ENCODE measurements at regions not wholly inside any gene's neighbourhood (a gene's known extent, or its start where the extent isn't known, plus 50 kb on each side); places are given as distances from the start of the nearest gene placed in this dataset.

- no peak overlapping the region for H3K4me2 ChIP-seq (ENCODE audit: low read length)
- no peak for TF ChIP-seq CTCF (IDR thresholded peaks at IDR 0.05)
- no peaks in the 10 kb centered on the region for H3K79me2 ChIP-seq
- no peaks in the 10 kb centered on the region for H3K36me3 ChIP-seq (ENCODE audit: control insufficient read depth, insufficient read depth, low read length)
- H3K9ac ChIP-seq, result no peak overlapping the region
- H3K4me3 ChIP-seq (ENCODE audit: low read depth, low read length), result no peak overlapping the region
- no peaks in the 10 kb centered on the region for H3K9me3 ChIP-seq (ENCODE audit: control insufficient read depth, low read length)
- H3K4me1 ChIP-seq, result no peaks in the 10 kb centered on the region
- H2AFZ ChIP-seq, result no peak overlapping the region
- H3K27me3 ChIP-seq (ENCODE audit: control insufficient read depth, insufficient read depth, low read length), result no peaks in the 10 kb centered on the region
- H3K27ac ChIP-seq, result no peak overlapping the region
Measured at GRCh38 chr2:16408331-16409005, 257.2 kb downstream of the CYRIA start.

GRCh38 chr2:16407358-16407757 is 258.3 kb downstream of the CYRIA start:
- H3K9me3 ChIP-seq (ENCODE audit: control insufficient read depth, low read length), result no peaks in the 10 kb centered on the region
- H2AFZ ChIP-seq, result no peak overlapping the region
- no peak overlapping the region for H3K4me2 ChIP-seq (ENCODE audit: low read length)
- H3K27ac ChIP-seq, result no peak overlapping the region
- no peaks in the 10 kb centered on the region for H3K79me2 ChIP-seq
- H3K4me3 ChIP-seq (ENCODE audit: low read depth, low read length), result no peak overlapping the region
- no peak overlapping the region for H3K9ac ChIP-seq
- TF ChIP-seq CTCF (IDR thresholded peaks at IDR 0.05), result no peak
- H3K27me3 ChIP-seq (ENCODE audit: control insufficient read depth, insufficient read depth, low read length), result no peaks in the 10 kb centered on the region
- no peaks in the 10 kb centered on the region for H3K4me1 ChIP-seq
- H3K36me3 ChIP-seq (ENCODE audit: control insufficient read depth, insufficient read depth, low read length), result no peaks in the 10 kb centered on the region

GRCh38 chr2:16406496-16407289 is 258.9 kb downstream of the CYRIA start:
- Histone ChIP-seq H3K4me3 (ENCODE audit: low read depth, low read length) (no peak overlapping the region), H3K27ac (no peak overlapping the region), H3K4me1 (no peaks in the 10 kb centered on the region), H3K79me2 (no peaks in the 10 kb centered on the region), H3K27me3 (ENCODE audit: control insufficient read depth, insufficient read depth, low read length) (no peaks in the 10 kb centered on the region), H3K9me3 (ENCODE audit: control insufficient read depth, low read length) (no peaks in the 10 kb centered on the region), H3K36me3 (ENCODE audit: control insufficient read depth, insufficient read depth, low read length) (no peaks in the 10 kb centered on the region), H2AFZ (no peak overlapping the region), H3K9ac (no peak overlapping the region), H3K4me2 (ENCODE audit: low read length) (no peak overlapping the region)
- no peak for TF ChIP-seq CTCF (IDR thresholded peaks at IDR 0.05)

- H3K4me2 ChIP-seq (ENCODE audit: low read length), result no peak overlapping the region
- no peak for TF ChIP-seq CTCF (IDR thresholded peaks at IDR 0.05)
- H3K79me2 ChIP-seq, result no peaks in the 10 kb centered on the region
- no peak overlapping the region for H2AFZ ChIP-seq
- no peak overlapping the region for H3K27ac ChIP-seq
- H3K9ac ChIP-seq, result no peak overlapping the region
- H3K36me3 ChIP-seq (ENCODE audit: control insufficient read depth, insufficient read depth, low read length), result no peaks in the 10 kb centered on the region
- H3K9me3 ChIP-seq (ENCODE audit: control insufficient read depth, low read length), result no peaks in the 10 kb centered on the region
- H3K27me3 ChIP-seq (ENCODE audit: control insufficient read depth, insufficient read depth, low read length), result no peaks in the 10 kb centered on the region
- H3K4me3 ChIP-seq (ENCODE audit: low read depth, low read length), result no peak overlapping the region
- no peaks in the 10 kb centered on the region for H3K4me1 ChIP-seq
Measured at GRCh38 chr2:16405551-16405950, 260.1 kb downstream of the CYRIA start.
